GM20000 (cell line): ENCODE measurements at regions not wholly inside any gene's neighbourhood (a gene's known extent, or its start where the extent isn't known, plus 50 kb on each side); places are given as distances from the start of the nearest gene placed in this dataset.

Source experiments
- DNase-seq: peaks from one replicate; pipeline ENCODE4 v3.0.0; 2012; ENCODE audit warnings: low spot score
- TF ChIP-seq, protein P1 (sequence below): IDR thresholded peaks from 2 replicates; pipeline ENCODE4 v1.5.1; 2012; ENCODE audit warnings: mild to moderate bottlenecking, control low read depth; ENCODE audit errors: extremely low read depth, missing control alignments

- no peak for DNase-seq
- TF ChIP-seq, protein P1, sequence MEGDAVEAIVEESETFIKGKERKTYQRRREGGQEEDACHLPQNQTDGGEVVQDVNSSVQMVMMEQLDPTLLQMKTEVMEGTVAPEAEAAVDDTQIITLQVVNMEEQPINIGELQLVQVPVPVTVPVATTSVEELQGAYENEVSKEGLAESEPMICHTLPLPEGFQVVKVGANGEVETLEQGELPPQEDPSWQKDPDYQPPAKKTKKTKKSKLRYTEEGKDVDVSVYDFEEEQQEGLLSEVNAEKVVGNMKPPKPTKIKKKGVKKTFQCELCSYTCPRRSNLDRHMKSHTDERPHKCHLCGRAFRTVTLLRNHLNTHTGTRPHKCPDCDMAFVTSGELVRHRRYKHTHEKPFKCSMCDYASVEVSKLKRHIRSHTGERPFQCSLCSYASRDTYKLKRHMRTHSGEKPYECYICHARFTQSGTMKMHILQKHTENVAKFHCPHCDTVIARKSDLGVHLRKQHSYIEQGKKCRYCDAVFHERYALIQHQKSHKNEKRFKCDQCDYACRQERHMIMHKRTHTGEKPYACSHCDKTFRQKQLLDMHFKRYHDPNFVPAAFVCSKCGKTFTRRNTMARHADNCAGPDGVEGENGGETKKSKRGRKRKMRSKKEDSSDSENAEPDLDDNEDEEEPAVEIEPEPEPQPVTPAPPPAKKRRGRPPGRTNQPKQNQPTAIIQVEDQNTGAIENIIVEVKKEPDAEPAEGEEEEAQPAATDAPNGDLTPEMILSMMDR: no peak
Measured at GRCh38 chr5:38207343-38207742, 51.0 kb upstream of the EGFLAM start.

- DNase-seq: no peak
- TF ChIP-seq, protein P1: no peak
Measured at GRCh38 chr5:38202741-38203140, 55.6 kb upstream of the EGFLAM start.

GRCh38 chr5:38200872-38201557 is 57.3 kb upstream of the EGFLAM start:
- no peak for DNase-seq
- TF ChIP-seq, protein P1: no peak

DNA sequence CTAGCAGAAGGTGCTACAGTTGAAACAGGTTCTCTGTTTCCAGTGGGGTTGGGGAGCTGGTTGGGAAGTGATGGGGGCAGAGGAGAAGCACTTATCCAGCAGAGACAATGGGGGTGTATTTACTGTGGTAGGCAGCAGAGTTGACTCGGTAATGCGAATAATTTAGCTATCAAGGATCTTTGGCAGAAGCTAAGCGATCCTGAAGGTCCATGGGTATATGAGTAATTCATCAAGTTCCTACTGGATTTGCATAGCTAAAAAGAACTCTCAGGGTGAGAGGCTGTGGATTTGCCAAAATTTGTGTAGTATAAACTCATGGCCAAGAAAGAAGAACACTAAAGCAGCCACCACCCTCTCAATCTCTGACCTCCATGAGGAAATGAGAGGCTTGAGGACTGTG is 61.2 kb upstream of the EGFLAM start:
- TF ChIP-seq, protein P1: no peak
- no peak for DNase-seq

- DNase-seq: peak; percentile 66
- TF ChIP-seq, protein P1: peak; percentile 85
Measured at GRCh38 chr5:38193015-38193581, 65.3 kb upstream of the EGFLAM start.

- DNase-seq: no peak
- TF ChIP-seq, protein P1: no peak
Measured at GRCh38 chr5:38191693-38192092, 66.7 kb upstream of the EGFLAM start.

DNA sequence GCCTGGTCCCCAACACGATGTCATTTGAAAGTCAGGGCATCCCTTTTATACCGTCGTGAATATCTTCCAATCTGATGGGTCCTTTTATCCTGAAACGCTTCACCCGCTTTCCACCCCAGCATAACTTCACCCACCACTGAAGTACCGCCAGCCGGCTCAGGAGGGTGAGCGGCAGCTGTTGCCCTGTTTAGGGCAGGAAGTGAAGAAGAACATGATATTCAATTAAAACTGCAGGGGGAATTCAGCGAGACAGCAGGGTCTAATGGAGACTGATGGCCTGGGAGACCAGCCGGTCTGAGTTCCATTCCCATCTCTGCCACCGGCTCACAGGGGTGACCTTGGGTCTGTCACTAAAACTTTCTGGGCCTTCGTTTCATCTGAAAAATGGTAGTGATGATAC is 68.2 kb upstream of the EGFLAM start:
- TF ChIP-seq, protein P1: no peak
- no peak for DNase-seq
